ENCODE measurements at regions not wholly inside any gene's neighbourhood (a gene's known extent, or its start where the extent isn't known, plus 50 kb on each side); places are given as distances from the start of the nearest gene placed in this dataset.

- no peak overlapping the region for H3K9ac ChIP-seq (ENCODE audit: insufficient read length, low read depth)
- no peaks in the 10 kb centered on the region for H3K27me3 ChIP-seq (ENCODE audit: insufficient read depth, insufficient read length)
- no peaks in the 10 kb centered on the region for H3K9me3 ChIP-seq (ENCODE audit: insufficient read depth, low read length)
- no peaks in the 10 kb centered on the region for H3K36me3 ChIP-seq (ENCODE audit: insufficient read depth, insufficient read length, low read length)
- H3K4me3 ChIP-seq (ENCODE audit: insufficient read length, low read depth), result no peak overlapping the region
- no peak for TF ChIP-seq ZNF274 (IDR thresholded peaks at IDR 0.05; ENCODE audit: low read depth, low read length)
- TF ChIP-seq SUZ12 (IDR thresholded peaks at IDR 0.05; ENCODE audit: extremely low read depth, insufficient read depth, insufficient read length), result no peak
- TF ChIP-seq YY1 (IDR thresholded peaks at IDR 0.05; ENCODE audit: insufficient read depth, insufficient read length), result no peak
- no peak for DNase-seq (ENCODE audit: low read depth, low spot score)
- no peaks in the 10 kb centered on the region for H3K4me1 ChIP-seq (ENCODE audit: insufficient read depth, insufficient read length)
Measured at GRCh38 chr3:144229953-144230352, 258.3 kb downstream of the DIPK2A start.

GRCh38 chr3:144235489-144235888, 263.9 kb downstream of the DIPK2A start:
- Histone ChIP-seq H3K9me3 (ENCODE audit: insufficient read depth, low read length) (no peaks in the 10 kb centered on the region), H3K4me1 (ENCODE audit: insufficient read depth, insufficient read length) (no peaks in the 10 kb centered on the region), H3K9ac (ENCODE audit: insufficient read length, low read depth) (no peak overlapping the region), H3K27me3 (ENCODE audit: insufficient read depth, insufficient read length) (no peaks in the 10 kb centered on the region), H3K4me3 (ENCODE audit: insufficient read length, low read depth) (no peak overlapping the region), H3K36me3 (ENCODE audit: insufficient read depth, insufficient read length, low read length) (no peaks in the 10 kb centered on the region)
- no peak for DNase-seq (ENCODE audit: low read depth, low spot score)
- no peak for TF ChIP-seq ZNF274 (IDR thresholded peaks at IDR 0.05; ENCODE audit: low read depth, low read length)
- TF ChIP-seq SUZ12 (IDR thresholded peaks at IDR 0.05; ENCODE audit: extremely low read depth, insufficient read depth, insufficient read length), result no peak
- no peak for TF ChIP-seq YY1 (IDR thresholded peaks at IDR 0.05; ENCODE audit: insufficient read depth, insufficient read length)

GRCh38 chr3:144237351-144237750, 265.7 kb downstream of the DIPK2A start:
- Histone ChIP-seq H3K9ac (ENCODE audit: insufficient read length, low read depth) (no peak overlapping the region), H3K4me1 (ENCODE audit: insufficient read depth, insufficient read length) (no peaks in the 10 kb centered on the region), H3K36me3 (ENCODE audit: insufficient read depth, insufficient read length, low read length) (no peaks in the 10 kb centered on the region), H3K9me3 (ENCODE audit: insufficient read depth, low read length) (no peaks in the 10 kb centered on the region), H3K4me3 (ENCODE audit: insufficient read length, low read depth) (no peak overlapping the region), H3K27me3 (ENCODE audit: insufficient read depth, insufficient read length) (no peaks in the 10 kb centered on the region)
- DNase-seq (ENCODE audit: low read depth, low spot score), result no peak
- TF ChIP-seq ZNF274 (IDR thresholded peaks at IDR 0.05; ENCODE audit: low read depth, low read length), result no peak
- no peak for TF ChIP-seq SUZ12 (IDR thresholded peaks at IDR 0.05; ENCODE audit: extremely low read depth, insufficient read depth, insufficient read length)
- TF ChIP-seq YY1 (IDR thresholded peaks at IDR 0.05; ENCODE audit: insufficient read depth, insufficient read length), result no peak

GRCh38 chr3:144241404-144241803, 269.8 kb downstream of the DIPK2A start:
- H3K36me3 ChIP-seq (ENCODE audit: insufficient read depth, insufficient read length, low read length), result no peaks in the 10 kb centered on the region
- TF ChIP-seq SUZ12 (IDR thresholded peaks at IDR 0.05; ENCODE audit: extremely low read depth, insufficient read depth, insufficient read length), result no peak
- TF ChIP-seq YY1 (IDR thresholded peaks at IDR 0.05; ENCODE audit: insufficient read depth, insufficient read length), result no peak
- TF ChIP-seq ZNF274 (IDR thresholded peaks at IDR 0.05; ENCODE audit: low read depth, low read length), result no peak
- no peak overlapping the region for H3K9ac ChIP-seq (ENCODE audit: insufficient read length, low read depth)
- no peaks in the 10 kb centered on the region for H3K27me3 ChIP-seq (ENCODE audit: insufficient read depth, insufficient read length)
- no peak overlapping the region for H3K4me3 ChIP-seq (ENCODE audit: insufficient read length, low read depth)
- no peaks in the 10 kb centered on the region for H3K4me1 ChIP-seq (ENCODE audit: insufficient read depth, insufficient read length)
- DNase-seq (ENCODE audit: low read depth, low spot score), result no peak
- no peaks in the 10 kb centered on the region for H3K9me3 ChIP-seq (ENCODE audit: insufficient read depth, low read length)

- H3K9me3 ChIP-seq (ENCODE audit: insufficient read depth, low read length), result no peaks in the 10 kb centered on the region
- no peaks in the 10 kb centered on the region for H3K36me3 ChIP-seq (ENCODE audit: insufficient read depth, insufficient read length, low read length)
- no peaks in the 10 kb centered on the region for H3K4me1 ChIP-seq (ENCODE audit: insufficient read depth, insufficient read length)
- no peak for DNase-seq (ENCODE audit: low read depth, low spot score)
- TF ChIP-seq YY1 (IDR thresholded peaks at IDR 0.05; ENCODE audit: insufficient read depth, insufficient read length), result no peak
- no peak for TF ChIP-seq SUZ12 (IDR thresholded peaks at IDR 0.05; ENCODE audit: extremely low read depth, insufficient read depth, insufficient read length)
- TF ChIP-seq ZNF274 (IDR thresholded peaks at IDR 0.05; ENCODE audit: low read depth, low read length), result no peak
- H3K27me3 ChIP-seq (ENCODE audit: insufficient read depth, insufficient read length), result no peaks in the 10 kb centered on the region
- H3K4me3 ChIP-seq (ENCODE audit: insufficient read length, low read depth), result no peak overlapping the region
- H3K9ac ChIP-seq (ENCODE audit: insufficient read length, low read depth), result no peak overlapping the region
Measured at GRCh38 chr3:144242747-144243146, 271.1 kb downstream of the DIPK2A start.

GRCh38 chr3:144244662-144245061, 273.0 kb downstream of the DIPK2A start:
- DNase-seq (ENCODE audit: low read depth, low spot score), result no peak
- Histone ChIP-seq H3K4me3 (ENCODE audit: insufficient read length, low read depth) (no peak overlapping the region), H3K4me1 (ENCODE audit: insufficient read depth, insufficient read length) (no peaks in the 10 kb centered on the region), H3K36me3 (ENCODE audit: insufficient read depth, insufficient read length, low read length) (no peaks in the 10 kb centered on the region), H3K27me3 (ENCODE audit: insufficient read depth, insufficient read length) (no peaks in the 10 kb centered on the region), H3K9me3 (ENCODE audit: insufficient read depth, low read length) (no peaks in the 10 kb centered on the region), H3K9ac (ENCODE audit: insufficient read length, low read depth) (no peak overlapping the region)
- TF ChIP-seq YY1 (IDR thresholded peaks at IDR 0.05; ENCODE audit: insufficient read depth, insufficient read length), result no peak
- TF ChIP-seq ZNF274 (IDR thresholded peaks at IDR 0.05; ENCODE audit: low read depth, low read length), result no peak
- TF ChIP-seq SUZ12 (IDR thresholded peaks at IDR 0.05; ENCODE audit: extremely low read depth, insufficient read depth, insufficient read length), result no peak

GRCh38 chr3:144252896-144253295, 281.3 kb downstream of the DIPK2A start:
- Histone ChIP-seq H3K27me3 (ENCODE audit: insufficient read depth, insufficient read length) (no peaks in the 10 kb centered on the region), H3K4me1 (ENCODE audit: insufficient read depth, insufficient read length) (no peaks in the 10 kb centered on the region), H3K36me3 (ENCODE audit: insufficient read depth, insufficient read length, low read length) (no peaks in the 10 kb centered on the region), H3K9ac (ENCODE audit: insufficient read length, low read depth) (no peak overlapping the region), H3K4me3 (ENCODE audit: insufficient read length, low read depth) (no peak overlapping the region), H3K9me3 (ENCODE audit: insufficient read depth, low read length) (no peaks in the 10 kb centered on the region)
- TF ChIP-seq ZNF274 (IDR thresholded peaks at IDR 0.05; ENCODE audit: low read depth, low read length), result no peak
- no peak for DNase-seq (ENCODE audit: low read depth, low spot score)

- Histone ChIP-seq H3K9ac (ENCODE audit: insufficient read length, low read depth) (no peak overlapping the region), H3K4me3 (ENCODE audit: insufficient read length, low read depth) (no peak overlapping the region), H3K9me3 (ENCODE audit: insufficient read depth, low read length) (no peaks in the 10 kb centered on the region), H3K36me3 (ENCODE audit: insufficient read depth, insufficient read length, low read length) (no peaks in the 10 kb centered on the region), H3K27me3 (ENCODE audit: insufficient read depth, insufficient read length) (no peaks in the 10 kb centered on the region), H3K4me1 (ENCODE audit: insufficient read depth, insufficient read length) (no peaks in the 10 kb centered on the region)
- no peak for TF ChIP-seq SUZ12 (IDR thresholded peaks at IDR 0.05; ENCODE audit: extremely low read depth, insufficient read depth, insufficient read length)
- TF ChIP-seq ZNF274 (IDR thresholded peaks at IDR 0.05; ENCODE audit: low read depth, low read length), result no peak
- no peak for TF ChIP-seq YY1 (IDR thresholded peaks at IDR 0.05; ENCODE audit: insufficient read depth, insufficient read length)
- DNase-seq (ENCODE audit: low read depth, low spot score), result no peak
Measured at GRCh38 chr3:144257381-144257780, 285.8 kb downstream of the DIPK2A start.

All from NT2/D1 (cell line).